Astrocyte of the cerebellum (primary cell): ENCODE measurements at regions not wholly inside any gene's neighbourhood (a gene's known extent, or its start where the extent isn't known, plus 50 kb on each side); places are given as distances from the start of the nearest gene placed in this dataset.

ENCODE experiments used
- DNase-seq: peaks from one replicate; pipeline ENCODE4 v3.0.0-alpha.2; 2011; ENCODE audit warnings: low read depth
- H3K4me3 ChIP-seq: 2 replicates; pipeline ENCODE4 v1.5.1; 2011; ENCODE audit warnings: mild to moderate bottlenecking, low read depth, low read length, moderate library complexity
- in situ Hi-C: cut with HindIII; loops from 2 replicates; pipeline ENCODE4 v1.10.0; 2017; ENCODE audit warnings: low sequenced_read_pairs
- TF ChIP-seq, protein P1 (sequence below): IDR thresholded peaks from 2 replicates; pipeline ENCODE4 v1.5.1; 2012; ENCODE audit warnings: low read length, low read depth, moderate library complexity, mild to moderate bottlenecking; ENCODE audit errors: missing control alignments

DNA sequence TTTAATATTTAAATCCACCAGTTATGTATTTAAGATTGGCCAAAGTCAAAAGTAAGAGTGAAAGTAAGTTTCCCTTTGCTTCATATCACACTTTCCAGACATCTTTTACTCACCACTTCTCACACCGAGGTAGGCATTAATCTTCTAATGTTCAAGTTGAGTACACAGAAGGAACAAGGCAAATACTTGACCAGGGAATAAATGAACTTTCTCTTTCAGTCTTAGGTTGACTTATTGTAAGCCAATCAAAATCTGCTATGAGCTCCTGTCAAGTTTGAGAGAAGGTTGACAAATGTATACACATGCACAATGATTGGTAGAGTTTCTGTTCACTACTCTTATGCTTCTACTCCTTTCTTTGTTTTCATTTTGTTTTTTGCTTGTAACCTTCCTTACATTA lies 842.5 kb downstream of the REEP3 start:
- in situ Hi-C loops = no loop called here
- TF ChIP-seq, protein P1, sequence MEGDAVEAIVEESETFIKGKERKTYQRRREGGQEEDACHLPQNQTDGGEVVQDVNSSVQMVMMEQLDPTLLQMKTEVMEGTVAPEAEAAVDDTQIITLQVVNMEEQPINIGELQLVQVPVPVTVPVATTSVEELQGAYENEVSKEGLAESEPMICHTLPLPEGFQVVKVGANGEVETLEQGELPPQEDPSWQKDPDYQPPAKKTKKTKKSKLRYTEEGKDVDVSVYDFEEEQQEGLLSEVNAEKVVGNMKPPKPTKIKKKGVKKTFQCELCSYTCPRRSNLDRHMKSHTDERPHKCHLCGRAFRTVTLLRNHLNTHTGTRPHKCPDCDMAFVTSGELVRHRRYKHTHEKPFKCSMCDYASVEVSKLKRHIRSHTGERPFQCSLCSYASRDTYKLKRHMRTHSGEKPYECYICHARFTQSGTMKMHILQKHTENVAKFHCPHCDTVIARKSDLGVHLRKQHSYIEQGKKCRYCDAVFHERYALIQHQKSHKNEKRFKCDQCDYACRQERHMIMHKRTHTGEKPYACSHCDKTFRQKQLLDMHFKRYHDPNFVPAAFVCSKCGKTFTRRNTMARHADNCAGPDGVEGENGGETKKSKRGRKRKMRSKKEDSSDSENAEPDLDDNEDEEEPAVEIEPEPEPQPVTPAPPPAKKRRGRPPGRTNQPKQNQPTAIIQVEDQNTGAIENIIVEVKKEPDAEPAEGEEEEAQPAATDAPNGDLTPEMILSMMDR = no peak
- no peak for DNase-seq
- no peak overlapping the region for H3K4me3 ChIP-seq

DNA sequence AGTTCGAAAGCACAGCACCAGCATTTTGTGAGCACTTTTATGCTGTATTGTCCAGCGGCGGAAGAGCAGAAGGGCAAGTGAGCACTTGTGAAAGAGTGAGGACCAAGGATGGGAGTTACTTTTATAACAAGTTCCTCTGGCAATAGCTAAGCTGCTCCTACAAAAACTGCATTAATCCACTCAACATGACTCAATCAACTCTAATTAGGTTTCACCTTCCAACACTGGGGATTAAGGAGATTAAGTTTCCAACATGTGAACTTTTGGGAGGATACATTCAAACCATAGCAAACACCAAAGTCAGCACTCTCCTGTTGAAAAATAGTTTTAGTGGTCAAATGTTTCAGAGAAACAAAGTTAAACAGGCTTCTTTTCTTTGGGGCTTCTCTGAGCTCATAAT lies 844.5 kb downstream of the REEP3 start:
- no peak for DNase-seq
- H3K4me3 ChIP-seq = no peak overlapping the region
- TF ChIP-seq, protein P1 = no peak
- in situ Hi-C loops = no loop called here

DNA sequence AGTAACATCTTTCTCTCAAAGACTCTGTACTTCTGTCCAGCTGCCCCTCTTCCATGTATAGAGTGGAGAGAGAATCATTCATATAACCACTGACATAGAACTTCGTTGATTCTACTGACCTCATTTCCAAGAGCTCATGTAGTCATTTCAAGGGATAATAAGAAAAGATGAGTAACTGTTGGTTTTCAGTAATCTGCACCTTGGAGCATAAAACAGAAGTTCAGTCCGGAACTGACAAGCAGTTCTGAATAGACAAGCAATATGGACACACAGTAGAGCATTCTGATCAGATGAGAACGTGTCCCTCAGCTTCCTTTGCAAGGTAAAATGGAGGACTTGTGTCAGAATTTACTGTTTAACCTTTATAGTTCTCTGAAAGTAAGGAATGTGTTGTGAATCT lies 847.1 kb downstream of the REEP3 start:
- no peak overlapping the region for H3K4me3 ChIP-seq
- in situ Hi-C loops = no loop called here
- DNase-seq = no peak
- TF ChIP-seq, protein P1 = no peak

DNA sequence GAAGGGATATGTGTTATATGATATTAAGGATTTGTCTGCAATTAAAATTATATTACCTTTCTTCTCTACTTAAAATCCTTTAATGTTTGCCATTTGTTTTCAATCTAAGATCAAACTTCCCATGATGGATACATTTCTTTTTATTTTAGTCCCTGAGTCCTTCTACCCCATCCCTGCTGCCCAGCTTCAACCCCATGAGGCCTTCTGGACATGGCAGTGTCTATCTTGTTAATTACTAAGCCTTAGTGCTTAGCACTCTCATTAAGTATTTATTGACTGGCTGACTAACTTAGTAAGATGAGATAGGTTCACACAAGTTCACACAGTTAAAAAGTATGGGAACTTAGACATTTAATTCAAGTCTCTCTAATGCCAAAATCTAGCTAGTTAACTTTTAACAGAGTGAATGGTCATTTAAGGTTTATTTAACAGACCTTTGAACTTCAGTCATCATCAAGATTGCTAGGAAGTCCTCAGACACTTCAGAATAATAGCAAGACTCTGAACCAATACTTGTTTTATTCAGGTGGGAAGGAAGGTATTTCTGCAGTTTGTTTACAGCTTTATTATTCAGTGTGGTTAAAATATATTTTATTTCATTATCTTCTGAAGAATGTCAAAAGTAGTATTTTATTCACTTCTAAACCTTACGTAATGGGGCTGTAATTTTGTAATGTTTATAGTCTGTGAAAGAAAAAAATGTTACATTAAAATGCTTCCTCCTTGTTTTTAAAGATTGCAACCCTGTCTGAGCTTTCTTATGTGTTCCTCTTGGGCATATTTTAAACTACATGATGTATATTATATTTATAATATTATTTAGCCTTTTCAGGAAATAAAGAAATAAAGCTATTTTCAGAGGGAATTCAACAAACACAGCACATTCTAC lies 848.9 kb downstream of the REEP3 start:
- no peak overlapping the region for H3K4me3 ChIP-seq
- no peak for DNase-seq
- in situ Hi-C loops = no loop called here
- TF ChIP-seq, protein P1 = no peak

DNA sequence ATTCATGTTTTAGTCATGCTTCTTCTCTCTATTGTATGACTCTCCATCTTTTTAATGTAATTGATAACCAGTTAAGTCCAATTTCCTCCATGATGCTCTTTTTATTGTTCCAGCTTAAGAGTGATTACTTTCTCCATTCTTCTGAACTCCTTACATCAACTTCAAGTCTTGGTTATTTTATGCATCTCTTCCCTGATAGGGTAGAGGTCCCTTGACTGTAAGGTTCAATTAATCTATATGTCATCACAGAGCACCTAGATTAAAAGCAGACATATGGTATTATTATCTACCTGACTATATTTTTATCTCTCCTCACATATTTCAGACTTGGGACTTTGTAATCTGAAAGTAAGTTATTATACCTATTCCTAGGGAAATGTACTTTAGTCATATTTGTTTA lies 853.1 kb downstream of the REEP3 start:
- in situ Hi-C loops = no loop called here
- no peak for DNase-seq
- no peak overlapping the region for H3K4me3 ChIP-seq
- TF ChIP-seq, protein P1 = no peak

DNA sequence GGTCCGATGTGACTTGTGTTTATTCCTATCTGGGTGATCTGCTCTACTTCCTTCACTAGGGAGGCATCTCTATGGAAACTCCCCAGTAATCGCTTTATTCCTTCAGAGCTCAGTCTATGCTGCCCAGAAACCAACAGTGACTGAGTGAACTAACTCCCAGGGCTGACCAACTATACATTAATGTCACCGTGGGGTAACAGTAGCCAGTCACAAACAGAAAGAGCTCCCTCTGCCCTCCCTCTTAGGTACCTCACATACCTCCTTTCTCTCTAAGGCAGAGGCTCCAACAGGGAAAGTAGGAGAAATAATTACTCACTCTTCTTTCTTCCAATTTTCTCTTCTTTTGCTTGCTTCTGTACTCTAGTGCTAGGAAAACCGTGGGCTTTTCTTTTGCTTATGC lies 855.0 kb downstream of the REEP3 start:
- TF ChIP-seq, protein P1 = no peak
- H3K4me3 ChIP-seq = no peak overlapping the region
- no peak for DNase-seq
- in situ Hi-C loops = no loop called here
